ENCODE measurements at regions not wholly inside any gene's neighbourhood (a gene's known extent, or its start where the extent isn't known, plus 50 kb on each side); places are given as distances from the start of the nearest gene placed in this dataset.

GRCh38 chr15:31271224-31271635 lies 55.4 kb upstream of the KLF13 start:
- intact Hi-C loops (cut with micrococcal nuclease) = no loop called here
- no peaks in the 10 kb centered on the region for H4K20me1 ChIP-seq (ENCODE audit: low read length)
- no peak overlapping the region for H3K4me3 ChIP-seq (ENCODE audit: low read length)
- H3K4me1 ChIP-seq (ENCODE audit: insufficient read depth, low read length) = no peaks in the 10 kb centered on the region
- CTCF ChIA-PET = no interaction called here
- POLR2A ChIA-PET (ENCODE audit: unreplicated experiment) = no interaction called here
- H3K9me2 ChIP-seq (replicated peaks; ENCODE audit: low read length) = no peaks in the 10 kb centered on the region
- H3F3A ChIP-seq (ENCODE audit: low read length, unreplicated experiment) = no peaks in the 10 kb centered on the region
- no peaks in the 10 kb centered on the region for H3K27me3 ChIP-seq (ENCODE audit: low read length)
- no TSS peak for BruUV-seq (replicated peaks)
- no peak for TF ChIP-seq EZH2 (IDR thresholded peaks at IDR 0.05; ENCODE audit: low read length, unreplicated experiment)
- no peak for TF ChIP-seq EZH2phosphoT487 (IDR thresholded peaks at IDR 0.05; ENCODE audit: borderline replicate concordance, low read length)
- no peak for TF ChIP-seq CTCF (conservative IDR thresholded peaks at IDR 0.05; ENCODE audit: low read depth, low read length)
- H3K79me2 ChIP-seq (ENCODE audit: low read length) = no peaks in the 10 kb centered on the region
- ATAC-seq (no peak), DNase-seq (no peak)
- no peak overlapping the region for H3K4me2 ChIP-seq (ENCODE audit: low read length)
- H2AFZ ChIP-seq (ENCODE audit: low read length) = no peak overlapping the region
- no peak overlapping the region for H3K27ac ChIP-seq (ENCODE audit: low read length)
- H3K9me3 ChIP-seq (ENCODE audit: low read length) = no peaks in the 10 kb centered on the region
- no peaks in the 10 kb centered on the region for H3K36me3 ChIP-seq (ENCODE audit: low read depth, low read length)
- H3K9ac ChIP-seq (ENCODE audit: low read length) = no peak overlapping the region

- H3K27ac ChIP-seq (ENCODE audit: low read length) = no peak overlapping the region
- no peaks in the 10 kb centered on the region for H3K27me3 ChIP-seq (ENCODE audit: low read length)
- H2AFZ ChIP-seq (ENCODE audit: low read length) = no peak overlapping the region
- ATAC-seq (no peak), DNase-seq (no peak)
- TF ChIP-seq EZH2 (IDR thresholded peaks at IDR 0.05; ENCODE audit: low read length, unreplicated experiment) (no peak), EZH2phosphoT487 (IDR thresholded peaks at IDR 0.05; ENCODE audit: borderline replicate concordance, low read length) (no peak), CTCF (conservative IDR thresholded peaks at IDR 0.05; ENCODE audit: low read depth, low read length) (no peak)
- BruUV-seq (replicated peaks) = no TSS peak
- no peak overlapping the region for H3K9ac ChIP-seq (ENCODE audit: low read length)
- no peaks in the 10 kb centered on the region for H3F3A ChIP-seq (ENCODE audit: low read length, unreplicated experiment)
- no peak overlapping the region for H3K4me3 ChIP-seq (ENCODE audit: low read length)
- no peaks in the 10 kb centered on the region for H3K9me3 ChIP-seq (ENCODE audit: low read length)
- H3K36me3 ChIP-seq (ENCODE audit: low read depth, low read length) = no peaks in the 10 kb centered on the region
- no peaks in the 10 kb centered on the region for H4K20me1 ChIP-seq (ENCODE audit: low read length)
- CTCF ChIA-PET = no interaction called here
- H3K9me2 ChIP-seq (replicated peaks; ENCODE audit: low read length) = no peaks in the 10 kb centered on the region
- intact Hi-C loops (cut with micrococcal nuclease) = no loop called here
- H3K4me1 ChIP-seq (ENCODE audit: insufficient read depth, low read length) = no peaks in the 10 kb centered on the region
- POLR2A ChIA-PET (ENCODE audit: unreplicated experiment) = no interaction called here
- H3K4me2 ChIP-seq (ENCODE audit: low read length) = no peak overlapping the region
- H3K79me2 ChIP-seq (ENCODE audit: low read length) = no peaks in the 10 kb centered on the region
These were observed 54.7 kb upstream of the KLF13 start for GRCh38 chr15:31271711-31272557.

DNA sequence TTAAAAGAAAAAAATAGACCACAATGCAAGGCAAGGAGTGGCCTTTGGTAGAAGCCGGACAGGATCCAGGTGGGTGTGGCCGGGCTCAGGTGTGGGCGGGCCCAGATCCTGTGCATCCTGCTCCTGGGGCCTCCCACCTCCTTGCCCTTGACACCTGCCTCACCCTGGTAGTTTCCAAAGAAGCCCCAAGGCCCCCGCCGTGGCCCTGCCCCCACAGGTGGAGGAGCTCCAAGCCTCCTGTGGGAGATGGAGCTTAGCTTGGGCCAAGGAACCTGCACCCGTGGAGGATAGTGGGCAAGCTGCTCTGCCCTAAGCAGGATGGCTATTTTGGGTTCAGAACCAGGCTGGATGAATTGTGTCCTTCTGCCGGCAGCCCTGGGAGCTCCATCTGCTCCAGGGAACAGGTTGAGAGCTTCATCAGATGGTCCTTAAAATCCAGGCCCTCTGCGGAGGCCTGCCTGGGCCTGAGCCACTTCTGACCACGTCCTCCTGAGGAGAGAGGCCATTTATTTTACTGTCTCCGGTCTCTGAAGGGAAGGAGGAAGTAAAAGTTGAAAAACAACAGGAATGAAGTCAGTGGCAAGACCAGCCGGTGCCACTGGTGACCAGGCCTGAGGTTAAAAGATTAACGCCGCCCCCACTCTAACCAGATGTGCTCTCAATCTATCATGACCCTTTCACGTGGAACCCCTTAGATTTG lies 53.9 kb upstream of the KLF13 start:
- Histone ChIP-seq H3K9ac (ENCODE audit: low read length) (no peak overlapping the region), H3K27me3 (ENCODE audit: low read length) (no peaks in the 10 kb centered on the region), H2AFZ (ENCODE audit: low read length) (no peak overlapping the region), H3K4me1 (ENCODE audit: insufficient read depth, low read length) (no peaks in the 10 kb centered on the region), H3K4me2 (ENCODE audit: low read length) (no peak overlapping the region), H3K36me3 (ENCODE audit: low read depth, low read length) (no peaks in the 10 kb centered on the region), H3K4me3 (ENCODE audit: low read length) (no peak overlapping the region), H3F3A (ENCODE audit: low read length, unreplicated experiment) (no peaks in the 10 kb centered on the region), H3K9me3 (ENCODE audit: low read length) (no peaks in the 10 kb centered on the region), H3K27ac (ENCODE audit: low read length) (no peak overlapping the region), H4K20me1 (ENCODE audit: low read length) (no peaks in the 10 kb centered on the region), H3K9me2 (replicated peaks; ENCODE audit: low read length) (no peaks in the 10 kb centered on the region), H3K79me2 (ENCODE audit: low read length) (no peaks in the 10 kb centered on the region)
- CTCF ChIA-PET = no interaction called here
- POLR2A ChIA-PET (ENCODE audit: unreplicated experiment) = no interaction called here
- no peak for DNase-seq
- TF ChIP-seq EZH2 (IDR thresholded peaks at IDR 0.05; ENCODE audit: low read length, unreplicated experiment) = no peak
- TF ChIP-seq EZH2phosphoT487 (IDR thresholded peaks at IDR 0.05; ENCODE audit: borderline replicate concordance, low read length) = no peak
- no peak for TF ChIP-seq CTCF (conservative IDR thresholded peaks at IDR 0.05; ENCODE audit: low read depth, low read length)
- no peak for ATAC-seq
- intact Hi-C loops (cut with micrococcal nuclease) = no loop called here
- no TSS peak for BruUV-seq (replicated peaks)
